Natural killer cell (primary cell): ENCODE measurements at regions not wholly inside any gene's neighbourhood (a gene's known extent, or its start where the extent isn't known, plus 50 kb on each side); places are given as distances from the start of the nearest gene placed in this dataset.
"Not testable (repeated sequence)": the region's sequence is repeated elsewhere in the genome, so short reads cannot be mapped to it uniquely, and the experiment has no call there.

Experiments used
- ATAC-seq, 3 donors: fragments of 150-1000 bp in 2 of 3; fragments of 200-7000 bp in 1 of 3; cut with Tn5 transposase; 1 replicate in 1 of 3; 2 replicates in 2 of 3; pipeline ENCODE4 v1.10.0; 2021; ENCODE audit warnings: mild to moderate bottlenecking in 2 of 3, moderate library complexity in 2 of 3
- DNase-seq, 2 donors: peaks; one replicate each; pipeline versions ENCODE4 v3.0.0 to v3.0.0-alpha.2; 2013 to 2021; ENCODE audit warnings: mixed read lengths in 1 of 2
- H3K27ac ChIP-seq: one replicate; pipeline ENCODE4 v1.5.1; 2013; ENCODE audit warnings: mild to moderate bottlenecking, low read length
- H3K27me3 ChIP-seq: one replicate; pipeline ENCODE4 v1.6.1; 2013; ENCODE audit warnings: low read length; ENCODE audit not compliant: control insufficient read depth, insufficient read depth
- H3K36me3 ChIP-seq: one replicate; pipeline ENCODE4 v1.6.1; 2013; ENCODE audit warnings: low read length; ENCODE audit not compliant: control insufficient read depth, insufficient read depth
- H3K4me1 ChIP-seq: one replicate; pipeline ENCODE4 v1.6.1; 2013; ENCODE audit warnings: low read length; ENCODE audit not compliant: control insufficient read depth, insufficient read depth
- H3K4me3 ChIP-seq: one replicate; pipeline ENCODE4 v1.5.1; 2013; ENCODE audit warnings: low read length
- H3K9me3 ChIP-seq: one replicate; pipeline ENCODE4 v1.6.1; 2013; ENCODE audit warnings: low read length; ENCODE audit not compliant: control insufficient read depth, insufficient read depth
- H3K27ac Mint-ChIP-seq, 2 donors: one replicate each; pipeline ENCODE4 v1.8.0; 2022; ENCODE audit warnings: mild to moderate bottlenecking in 2 of 2, mixed read lengths in 2 of 2, moderate library complexity in 1 of 2
- H3K27me3 Mint-ChIP-seq, 2 donors: one replicate each; pipeline ENCODE4 v1.8.0; 2022; ENCODE audit warnings: low read depth in 2 of 2, mixed read lengths in 2 of 2
- H3K36me3 Mint-ChIP-seq: one replicate; pipeline ENCODE4 v1.8.0; 2022; ENCODE audit warnings: mixed read lengths
- H3K4me1 Mint-ChIP-seq, 2 donors: one replicate each; pipeline ENCODE4 v1.8.0; 2022; ENCODE audit warnings: mixed read lengths in 2 of 2
- H3K4me3 Mint-ChIP-seq: one replicate; pipeline ENCODE4 v1.8.0; 2022; ENCODE audit warnings: mild to moderate bottlenecking, moderate library complexity, mixed read lengths
- H3K9me3 Mint-ChIP-seq, 2 donors: one replicate each; pipeline ENCODE4 v1.8.0; 2022; ENCODE audit warnings: mixed read lengths in 2 of 2
- CTCF ChIP-seq: fragments of 200-600 bp; IDR thresholded peaks from one replicate; pipeline ENCODE4 v1.8.0; 2022; ENCODE audit warnings: antibody characterized with exemption
- WGBS: methylation state at CpG from one replicate; pipeline ENCODE4 v1.1.7; 2013; ENCODE audit warnings: missing lambda C conversion rate; ENCODE audit not compliant: insufficient coverage; 5-methylcytosine and 5-hydroxymethylcytosine counted together
- intact Hi-C: fragments of 100-400 bp; cut with micrococcal nuclease; formaldehyde crosslinking; loops from one replicate; pipeline ENCODE4 v1.14.2; 2022

DNA sequence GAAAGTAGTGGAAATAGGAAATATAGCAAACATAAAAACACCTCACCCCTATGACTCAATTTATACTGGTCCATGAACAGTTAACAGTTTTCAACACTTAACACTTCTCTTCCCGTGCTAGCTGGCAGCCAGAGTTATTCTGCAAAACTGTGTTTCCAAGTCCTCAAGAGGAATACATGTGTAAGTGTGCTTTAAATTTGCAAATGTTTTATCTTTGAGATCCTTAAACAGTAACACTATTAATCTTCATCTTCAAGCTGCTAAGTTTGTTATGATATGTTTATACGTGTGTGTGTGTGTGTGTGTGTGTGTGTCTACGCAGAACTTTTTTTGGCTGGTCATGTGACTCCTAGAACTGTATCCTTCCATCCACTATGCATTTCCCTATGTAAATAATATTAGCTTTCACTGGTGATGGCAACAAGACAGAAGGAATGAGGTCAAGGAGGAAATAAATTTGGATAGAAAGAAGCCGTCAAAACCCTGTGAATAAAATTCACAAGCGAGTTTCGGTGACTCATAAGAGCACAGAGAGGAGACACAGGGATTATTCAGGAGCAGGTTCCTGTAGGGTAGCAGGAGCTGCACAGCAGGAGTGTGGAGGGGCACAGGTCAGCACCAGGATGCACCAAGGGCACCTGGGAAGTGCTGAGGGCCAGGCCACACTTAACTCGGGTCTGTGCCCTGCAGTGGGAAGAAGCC, 105.9 kb upstream of the ETV6 start:
- intact Hi-C loops, result no loop called here

GRCh38 chr12:11545484-11546330, 103.8 kb upstream of the ETV6 start:
- peaks cover 15 to 25% of the 10 kb centered on the region in 2 donors for H3K4me1 Mint-ChIP-seq
- ATAC-seq, result peak; percentile 75 to 79 (median 78)
- WGBS, result 14% methylated on average over 6 of the region's 6 CpGs

More for the DNA sequence above, 105.9 kb upstream of the ETV6 start:
- Histone ChIP-seq H3K9me3 (no peaks in the 10 kb centered on the region), H3K4me3 (no peak overlapping the region), H3K36me3 (no peaks in the 10 kb centered on the region), H3K27me3 (no peaks in the 10 kb centered on the region), H3K4me1 (peaks cover 28% of the 10 kb centered on the region), H3K27ac (no peak overlapping the region)
- 93% methylated on average over 4 of the region's 7 CpGs for WGBS
- no peak for TF ChIP-seq CTCF
- H3K27me3 Mint-ChIP-seq, result peaks cover 0 to 3% of the 10 kb centered on the region in 2 donors
- no peaks in the 10 kb centered on the region for H3K9me3 Mint-ChIP-seq
- peaks cover 15 to 29% of the 10 kb centered on the region in 2 donors for H3K4me1 Mint-ChIP-seq
- no peak overlapping the region for H3K4me3 Mint-ChIP-seq
- H3K36me3 Mint-ChIP-seq, result no peaks in the 10 kb centered on the region
- ATAC-seq (no peak), DNase-seq (no peak)
- no peak overlapping the region for H3K27ac Mint-ChIP-seq

DNA sequence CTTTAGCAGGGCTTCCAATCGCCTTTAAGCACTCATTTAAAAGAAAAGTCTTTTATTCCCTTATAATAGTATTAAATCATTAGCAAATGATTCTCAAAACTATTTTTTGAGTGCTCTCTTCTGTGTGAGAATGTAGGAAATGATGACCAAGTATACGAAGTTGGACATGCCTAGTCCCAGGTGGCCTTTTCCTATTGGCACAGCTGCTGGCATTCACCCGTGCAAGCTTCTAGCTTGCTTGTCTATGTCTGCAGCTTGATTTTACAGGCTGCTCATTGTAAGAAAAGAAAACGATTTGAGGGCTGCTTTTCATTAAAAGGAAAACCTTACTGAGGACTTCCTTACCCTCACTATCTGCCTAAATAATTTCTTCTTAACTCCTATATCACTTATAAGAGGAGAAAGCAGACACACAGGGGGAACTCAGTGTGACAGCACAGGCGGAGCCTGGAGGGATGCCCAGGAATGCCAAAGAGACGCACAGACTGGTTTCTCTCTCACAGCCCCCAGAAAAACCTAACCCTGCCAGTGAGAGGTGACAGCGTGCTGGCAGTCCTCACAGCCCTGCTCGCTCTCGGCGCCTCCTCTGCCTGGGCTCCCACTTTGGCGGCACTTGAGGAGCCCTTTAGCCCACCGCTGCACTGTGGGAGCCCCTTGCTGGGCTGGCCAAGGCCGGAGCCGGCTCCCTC, 102.7 kb upstream of the ETV6 start:
- peaks cover 28% of the 10 kb centered on the region for H3K4me1 ChIP-seq
- not testable (repeated sequence) for H3K4me3 Mint-ChIP-seq, H3K9me3 Mint-ChIP-seq, H3K9me3 ChIP-seq, H3K36me3 ChIP-seq, ATAC-seq, DNase-seq, H3K27me3 Mint-ChIP-seq, H3K36me3 Mint-ChIP-seq, H3K27me3 ChIP-seq
- intact Hi-C loops, result loop anchor here (2.0 kb wide), 1 partner anchor 46 kb away; no protein-coding TSS in a partner anchor
- peak overlapping the region; percentile 12 for H3K4me3 ChIP-seq
- peaks cover 15 to 23% of the 10 kb centered on the region in 2 donors for H3K4me1 Mint-ChIP-seq
- WGBS, result 30% methylated on average over 13 of the region's 14 CpGs
- peak overlapping the region; percentile 81 for H3K27ac ChIP-seq
- H3K27ac Mint-ChIP-seq, result peak overlapping the region; percentile 81 to 89

More at GRCh38 chr12:11545484-11546330, 103.8 kb upstream of the ETV6 start:
- no peaks in the 10 kb centered on the region for H3K27me3 ChIP-seq
- H3K4me3 ChIP-seq, result no peak overlapping the region
- no peaks in the 10 kb centered on the region for H3K9me3 Mint-ChIP-seq
- H3K27ac ChIP-seq, result peak overlapping the region; percentile 81
- H3K27me3 Mint-ChIP-seq, result peaks cover 0 to 4% of the 10 kb centered on the region in 2 donors
- H3K4me1 ChIP-seq, result peaks cover 28% of the 10 kb centered on the region
- intact Hi-C loops, result loop anchor here (2.0 kb wide), 1 partner anchor 45 kb away; no protein-coding TSS in a partner anchor
- H3K4me3 Mint-ChIP-seq, result peak overlapping the region; percentile 65
- DNase-seq, result peak in 1 of 2 donors; percentile 79
- H3K9me3 ChIP-seq, result no peaks in the 10 kb centered on the region
- H3K36me3 ChIP-seq, result no peaks in the 10 kb centered on the region
- no peaks in the 10 kb centered on the region for H3K36me3 Mint-ChIP-seq
- peak overlapping the region; percentile 81 to 89 for H3K27ac Mint-ChIP-seq
- no peak for TF ChIP-seq CTCF

DNA sequence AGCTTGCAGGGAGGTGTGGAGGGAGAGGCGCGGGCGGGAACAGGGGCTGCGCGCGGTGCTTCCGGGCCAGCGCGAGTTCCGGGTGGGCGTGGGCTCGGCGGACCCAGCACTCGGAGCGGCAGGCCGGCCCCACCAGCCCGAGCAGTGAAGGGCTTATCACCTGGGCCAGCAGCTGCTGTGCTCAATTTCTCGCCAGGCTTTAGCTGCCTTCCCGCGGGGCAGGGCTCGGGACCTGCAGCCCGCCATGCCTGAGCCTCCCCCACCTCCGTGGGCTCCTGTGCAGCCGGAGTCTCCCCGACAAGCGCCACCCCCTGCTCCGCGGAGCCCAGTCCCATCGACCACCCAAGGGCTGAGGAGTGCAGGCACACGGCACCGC, 102.2 kb upstream of the ETV6 start:
- H3K9me3 Mint-ChIP-seq, H3K36me3 Mint-ChIP-seq, H3K27me3 ChIP-seq, H3K27me3 Mint-ChIP-seq, H3K36me3 ChIP-seq, H3K9me3 ChIP-seq, H3K4me3 Mint-ChIP-seq, ATAC-seq: not testable (repeated sequence)
- peak overlapping the region in 1 of 2 donors; percentile 89 for H3K27ac Mint-ChIP-seq
- H3K4me1 Mint-ChIP-seq, result peaks cover 15 to 23% of the 10 kb centered on the region in 2 donors
- Histone ChIP-seq H3K4me3 (peak overlapping the region; percentile 38), H3K27ac (peak overlapping the region; percentile 81), H3K4me1 (peaks cover 28% of the 10 kb centered on the region)
- WGBS, result 50% methylated on average over 31 of the region's 31 CpGs
- intact Hi-C loops, result loop anchor here (2.0 kb wide), 1 partner anchor 46 kb away; no protein-coding TSS in a partner anchor
- peak in 1 of 2 donors; percentile 22 for DNase-seq
